GM18505 (cell line): ENCODE measurements at regions not wholly inside any gene's neighbourhood (a gene's known extent, or its start where the extent isn't known, plus 50 kb on each side); places are given as distances from the start of the nearest gene placed in this dataset.
A peak's percentile ranks its signal among the peaks of the same experiment; 100 is the strongest.
"Not testable (repeated sequence)": the region's sequence is repeated elsewhere in the genome, so short reads cannot be mapped to it uniquely, and the experiment has no call there.

ENCODE experiments used
- ATAC-seq: cut with Tn5 transposase; IDR thresholded peaks from one replicate; pipeline ENCODE4 v1.9.1; 2021; ENCODE audit not compliant: unreplicated experiment
- POLR2A ChIP-seq: IDR thresholded peaks from 4 replicates; pipeline ENCODE4 v1.6.1; 2011; ENCODE audit warnings: borderline replicate concordance; ENCODE audit not compliant: insufficient read depth, insufficient read length; ENCODE audit errors: extremely low read depth

DNA sequence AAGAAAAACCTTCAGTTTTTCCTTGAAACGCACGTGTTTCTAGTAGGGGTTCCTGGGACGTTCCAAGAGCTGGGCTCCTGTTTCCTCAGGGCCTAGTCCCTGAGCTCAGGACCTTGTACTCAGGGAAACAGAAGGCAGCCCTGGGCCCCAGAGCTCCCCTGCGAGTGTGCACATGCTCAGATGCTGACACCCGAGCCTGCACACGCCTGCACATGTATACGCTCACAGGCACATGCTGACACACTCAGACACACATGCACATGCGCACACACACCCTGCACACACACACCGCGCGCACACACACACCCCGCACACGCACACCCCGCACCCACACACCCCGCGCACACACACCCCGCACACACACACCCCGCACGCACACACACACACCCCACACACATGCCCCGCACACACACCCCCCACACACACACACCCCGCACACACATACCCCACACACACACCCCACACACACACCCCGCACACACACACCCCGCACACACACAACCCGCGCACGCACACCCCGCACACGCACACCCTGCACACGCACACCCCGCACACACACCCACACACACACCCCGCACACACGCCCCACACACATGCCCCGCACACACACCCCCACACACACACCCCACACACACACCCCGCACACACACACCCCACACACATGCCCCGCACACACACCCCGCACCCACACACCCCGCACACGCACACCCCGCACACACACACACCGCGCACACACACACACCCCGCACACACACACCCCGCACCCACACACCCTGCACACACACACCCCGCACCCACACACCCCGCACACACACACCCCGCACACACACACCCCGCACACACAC, 52.2 kb downstream of the CALML3 start:
- no peak for ATAC-seq
- TF ChIP-seq POLR2A: no peak

DNA sequence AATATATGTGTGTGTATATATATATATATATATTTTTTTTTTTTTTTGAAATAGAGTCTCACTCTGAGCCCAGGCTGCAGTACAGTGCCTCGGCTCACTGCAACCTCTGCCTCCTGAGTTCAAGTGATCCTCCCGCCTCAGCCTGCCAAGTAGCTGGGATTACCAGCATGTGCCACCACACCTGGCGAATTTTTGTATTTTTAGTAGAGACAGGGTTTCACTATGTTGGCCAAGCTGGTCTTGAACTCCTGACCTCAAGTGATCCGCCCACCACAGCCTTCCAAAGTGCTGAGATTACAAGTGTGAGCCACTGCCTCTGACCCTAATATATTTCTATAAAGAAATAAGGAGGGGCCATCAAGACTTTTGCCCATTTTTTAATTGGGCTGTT, 55.3 kb downstream of the CALML3 start:
- not testable (repeated sequence) for ATAC-seq

DNA sequence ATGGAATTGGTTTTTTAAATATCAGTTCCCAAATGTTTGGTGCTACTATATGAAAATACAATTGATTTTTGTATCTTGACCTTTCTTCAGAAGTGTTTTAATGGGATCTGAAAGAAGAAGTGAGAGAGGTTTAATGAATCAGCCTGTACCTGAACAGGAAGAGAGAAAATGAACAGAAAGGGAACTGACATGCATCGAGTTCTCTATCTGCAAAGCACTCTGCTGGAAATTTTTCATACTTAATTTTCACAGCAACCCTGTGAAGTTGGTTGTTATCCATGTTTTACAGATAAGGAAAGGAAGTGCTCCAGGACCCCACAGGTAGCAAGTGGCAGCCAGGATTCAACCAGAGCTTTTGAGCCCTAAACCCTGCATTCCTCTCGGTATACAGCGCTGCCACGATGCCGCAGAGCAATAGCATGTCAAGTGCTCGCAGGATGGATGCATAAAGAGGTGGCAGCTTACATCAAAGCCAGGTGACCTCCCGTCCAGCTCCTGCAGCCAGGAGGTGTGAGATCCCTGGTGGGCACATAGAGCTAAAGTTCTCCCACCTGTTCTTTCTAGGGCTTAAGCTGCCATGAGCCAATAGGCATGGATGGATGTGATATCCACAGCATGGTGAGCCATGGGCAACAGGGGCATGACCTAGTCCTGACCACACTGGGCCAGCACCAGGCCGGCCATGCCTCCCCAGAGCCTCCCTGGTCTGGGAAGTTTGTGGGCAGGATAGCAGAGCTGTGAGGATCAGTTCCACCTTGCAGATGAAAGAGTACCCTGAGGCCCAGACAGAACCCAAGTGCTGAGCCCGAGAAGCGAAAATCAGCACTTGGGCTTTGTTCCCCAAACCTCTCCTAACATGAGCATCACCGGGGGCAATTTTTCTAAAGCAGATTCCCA, 57.2 kb downstream of the CALML3 start:
- TF ChIP-seq POLR2A: no peak
- peak; percentile 63 for ATAC-seq

DNA sequence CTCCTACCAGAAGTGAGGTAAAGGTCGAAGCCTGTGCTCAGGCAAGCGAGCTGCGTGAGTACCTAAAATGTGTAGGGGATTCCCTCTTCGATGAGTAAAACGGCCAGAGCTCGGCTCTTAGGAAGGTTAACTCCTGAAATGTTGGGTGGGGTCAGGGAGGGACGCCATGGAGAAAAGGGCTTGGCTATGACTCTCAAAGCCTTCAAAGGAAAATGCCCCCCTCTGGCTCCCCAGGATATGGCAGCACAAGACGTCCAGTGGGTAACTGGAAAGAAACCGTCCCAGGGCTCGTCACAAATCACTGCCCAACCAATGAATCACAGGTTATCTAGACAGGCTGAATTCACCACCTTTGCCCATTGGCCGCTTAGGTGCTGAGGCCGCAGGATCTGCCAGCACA, 58.0 kb downstream of the CALML3 start:
- no peak for TF ChIP-seq POLR2A
- ATAC-seq: no peak

DNA sequence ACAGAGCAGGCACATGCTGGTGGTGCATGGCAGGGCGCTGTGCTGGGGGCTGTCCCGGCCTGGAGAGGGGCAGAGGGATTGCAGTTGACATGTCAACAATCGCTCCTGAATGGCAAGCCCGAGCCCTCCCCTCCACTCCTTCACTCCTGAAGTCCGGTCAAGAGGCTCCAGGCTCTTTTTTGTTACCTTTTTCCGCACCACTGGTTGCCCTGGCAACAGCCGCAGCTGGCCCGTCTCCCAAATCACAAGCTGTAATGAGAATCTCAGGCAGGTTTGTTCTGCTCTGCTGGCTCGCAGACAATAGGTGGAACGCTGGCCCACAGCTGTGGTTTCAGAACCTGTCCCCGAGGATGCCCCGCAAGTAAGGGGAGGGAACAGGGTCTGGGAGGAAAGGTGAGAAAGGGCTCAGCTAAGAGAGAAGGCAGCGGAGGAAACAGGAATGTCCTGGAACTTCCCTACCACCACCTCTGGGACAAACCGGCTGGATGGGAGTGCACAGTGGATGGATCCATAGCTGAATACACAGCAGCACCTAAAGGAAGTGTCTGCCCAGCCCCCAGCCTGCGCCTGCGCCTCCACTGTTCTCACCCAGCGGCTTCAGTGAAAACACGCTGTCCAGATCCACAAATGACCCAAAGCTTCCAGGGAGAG, 58.9 kb downstream of the CALML3 start:
- peak; percentile 44 for ATAC-seq
- TF ChIP-seq POLR2A: no peak

DNA sequence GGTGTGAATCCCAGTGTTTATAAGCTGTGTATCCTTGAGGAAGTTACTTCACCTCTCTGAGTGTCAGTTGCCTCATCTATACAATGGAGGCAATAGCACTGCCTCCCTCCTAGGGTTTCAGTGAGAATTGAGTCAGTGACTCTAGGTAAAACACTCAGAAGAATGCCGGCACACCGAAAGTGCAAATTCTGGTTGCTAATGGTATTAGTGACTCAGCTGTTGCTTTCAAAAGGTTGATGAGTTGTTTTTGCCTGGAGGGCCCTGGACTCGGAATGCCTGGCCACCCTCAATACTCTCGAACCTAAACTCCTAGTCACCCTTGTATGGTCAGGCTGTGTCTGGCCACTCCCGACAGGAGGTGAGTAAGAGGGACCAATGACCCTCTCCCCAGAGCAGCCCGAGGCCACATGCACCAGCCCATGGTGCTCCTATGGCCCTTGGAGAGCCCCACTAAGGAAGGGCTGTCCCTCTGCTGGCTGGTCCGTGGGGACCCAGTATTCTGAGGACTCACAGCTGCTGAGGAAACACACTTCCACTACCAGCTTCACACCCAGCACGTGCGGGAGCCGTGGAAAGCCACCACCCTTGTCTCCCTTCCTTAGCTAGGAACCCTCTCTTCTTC, 60.2 kb downstream of the CALML3 start:
- ATAC-seq: no peak
- no peak for TF ChIP-seq POLR2A

DNA sequence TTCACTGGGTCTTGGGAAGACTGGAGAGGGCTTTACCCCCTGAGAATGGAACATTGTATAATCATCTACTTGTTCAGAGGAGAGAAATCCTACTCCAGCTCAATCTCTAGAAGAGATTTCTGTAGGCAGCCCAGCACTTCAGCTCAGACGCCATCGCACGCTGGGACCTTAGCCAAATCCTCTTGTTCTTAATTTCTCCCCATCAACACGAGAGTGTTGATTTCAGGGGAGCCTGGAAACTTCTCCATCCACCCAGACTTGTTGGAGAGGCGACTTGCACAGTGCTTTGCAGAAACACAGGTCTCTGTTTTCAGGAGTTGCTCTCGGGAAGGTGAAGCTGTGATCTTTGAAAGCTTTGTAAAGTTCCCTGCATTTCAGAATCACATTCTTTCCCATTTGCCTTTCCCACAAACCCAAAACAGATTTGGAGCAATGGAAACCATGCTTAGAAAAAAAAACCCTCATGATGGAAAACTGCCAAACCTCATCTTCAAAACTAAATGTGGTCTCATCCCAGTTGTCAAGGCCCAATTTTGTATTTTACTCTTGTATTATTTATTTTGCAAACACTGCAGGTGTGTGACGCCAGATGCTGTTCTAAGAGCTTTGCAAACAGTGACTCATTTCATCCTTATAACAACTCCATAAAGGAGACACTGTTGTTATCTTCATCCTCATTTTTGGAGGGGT, 60.9 kb downstream of the CALML3 start:
- no peak for ATAC-seq
- TF ChIP-seq POLR2A: no peak

DNA sequence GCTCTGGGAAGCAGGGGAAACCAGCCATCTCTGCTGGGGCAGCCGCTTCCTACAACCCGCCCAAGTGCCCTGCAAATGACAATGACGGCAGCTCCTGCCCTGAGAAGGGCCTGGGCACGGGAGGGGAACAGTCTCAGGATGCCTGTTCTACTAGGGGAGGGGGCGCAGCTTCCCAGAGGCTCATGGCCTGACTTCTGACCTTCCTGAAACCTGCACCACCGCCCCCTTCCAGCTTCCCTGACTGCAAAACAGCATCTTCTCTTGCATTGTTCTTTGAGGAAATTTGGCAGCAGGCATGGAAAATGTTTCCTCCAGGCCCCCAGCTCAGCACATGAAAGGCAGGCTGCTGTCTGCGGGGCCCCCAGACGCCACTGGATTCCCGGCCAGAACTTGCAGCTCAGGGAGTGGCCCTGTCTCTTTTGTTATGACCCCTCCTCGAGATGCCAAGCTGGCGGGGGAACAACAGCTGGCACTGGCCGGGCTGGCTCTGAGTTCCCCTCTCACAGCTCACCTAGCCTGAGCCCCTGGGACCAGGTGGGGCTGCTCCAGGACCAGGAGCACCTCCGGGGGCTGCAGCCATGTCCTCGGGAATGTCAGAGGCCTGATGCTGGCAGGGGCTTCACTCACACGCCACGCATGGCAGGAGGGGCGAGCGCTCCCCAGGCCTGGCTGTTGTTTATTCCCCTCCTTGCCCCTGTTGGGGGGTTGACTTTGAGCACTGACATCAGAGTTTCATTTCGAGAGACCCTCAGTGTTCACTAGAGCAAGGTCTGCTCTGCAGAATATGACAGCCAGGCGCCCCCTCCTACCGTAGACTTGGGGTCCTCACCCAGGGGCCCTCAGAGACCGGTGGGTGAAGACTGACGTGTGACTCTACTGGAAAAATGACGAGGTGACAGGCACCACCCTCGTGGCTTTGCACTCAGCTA, 62.7 kb downstream of the CALML3 start:
- no peak for TF ChIP-seq POLR2A
- no peak for ATAC-seq

DNA sequence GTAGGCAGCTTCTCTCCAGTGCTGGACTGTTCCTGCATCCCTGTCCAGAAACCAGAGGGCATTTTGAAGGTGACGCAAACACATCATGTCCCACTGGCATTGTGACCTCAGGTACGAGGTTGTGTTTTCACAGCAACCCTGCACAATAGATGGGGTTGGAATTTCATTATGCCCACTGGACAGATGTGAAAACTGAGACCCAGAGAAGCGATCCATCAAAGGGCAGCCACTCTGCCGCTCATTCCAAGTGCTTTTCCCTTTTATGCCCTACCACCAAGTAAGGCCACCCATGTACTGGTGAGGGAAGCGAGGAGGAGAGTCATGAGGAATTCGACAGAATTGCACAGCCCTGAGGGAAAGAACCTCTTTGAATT, 63.3 kb downstream of the CALML3 start:
- no peak for TF ChIP-seq POLR2A
- no peak for ATAC-seq

DNA sequence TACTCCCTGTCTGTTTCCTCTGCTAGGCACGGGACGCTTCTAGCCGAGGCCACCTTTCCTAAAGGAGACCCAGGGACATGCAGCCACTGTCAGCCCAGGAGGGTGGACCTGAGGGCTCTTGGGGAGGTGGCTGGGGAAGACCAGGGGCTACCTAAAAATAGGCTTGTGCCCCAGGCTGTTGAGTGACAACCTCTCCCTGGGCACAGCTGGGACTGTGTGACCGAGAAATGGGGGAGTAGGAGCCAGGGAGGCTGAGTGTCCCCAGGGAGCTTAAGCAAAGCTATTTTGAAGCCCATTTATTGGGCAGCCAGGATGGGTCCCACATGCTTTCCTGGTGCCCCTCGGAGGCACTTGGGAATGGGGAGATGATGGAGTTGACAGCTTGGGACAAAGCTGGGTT, 63.8 kb downstream of the CALML3 start:
- ATAC-seq: no peak
- TF ChIP-seq POLR2A: no peak
